SK-N-SH treated with all-trans-retinoic acid at 6 μM for 48 hours (cell line): ENCODE measurements at regions not wholly inside any gene's neighbourhood (a gene's known extent, or its start where the extent isn't known, plus 50 kb on each side); places are given as distances from the start of the nearest gene placed in this dataset.

Experiments used
- ATAC-seq: fragments of 200-7000 bp; cut with Tn5 transposase; 3 replicates; pipeline ENCODE4 v1.9.1; 2020; ENCODE audit warnings: mild to moderate bottlenecking, moderate library complexity
- ARNTL ChIP-seq: fragments of 450-650 bp; formaldehyde crosslinking; IDR thresholded peaks from 2 replicates; pipeline ENCODE4 v1.5.0; 2020; ENCODE audit warnings: low read depth, mild to moderate bottlenecking, moderate library complexity, borderline replicate concordance
- BACH2 ChIP-seq: fragments of 250-450 bp; sonication (Bioruptor Pico); IDR thresholded peaks from 2 replicates; pipeline ENCODE4 v1.9.0; 2021; ENCODE audit warnings: mild to moderate bottlenecking, borderline replicate concordance
- CREB5 ChIP-seq: fragments of 250-450 bp; sonication (Bioruptor Pico); IDR thresholded peaks from 2 replicates; pipeline ENCODE4 v1.5.1; 2020; ENCODE audit warnings: low read depth, mild to moderate bottlenecking, moderate library complexity
- CSDC2 ChIP-seq: fragments of 250-450 bp; sonication (Bioruptor Pico); IDR thresholded peaks from 2 replicates; pipeline ENCODE4 v1.5.0; 2020; ENCODE audit warnings: mild to moderate bottlenecking, moderate library complexity
- CSRNP3 ChIP-seq: fragments of 250-450 bp; sonication (Bioruptor Pico); IDR thresholded peaks from 2 replicates; pipeline ENCODE4 v1.5.1; 2021; ENCODE audit warnings: mild to moderate bottlenecking, moderate library complexity
- GLIS3 ChIP-seq: fragments of 250-450 bp; sonication (Bioruptor Pico); IDR thresholded peaks from 2 replicates; pipeline ENCODE4 v1.5.0; 2020; ENCODE audit warnings: mild to moderate bottlenecking, moderate library complexity
- ISL1 ChIP-seq: fragments of 250-450 bp; sonication (Bioruptor Pico); IDR thresholded peaks from 2 replicates; pipeline ENCODE4 v2.1.2; 2022; ENCODE audit warnings: mild to moderate bottlenecking, moderate library complexity
- OSR1 ChIP-seq: fragments of 250-450 bp; sonication (Bioruptor Pico); IDR thresholded peaks from 2 replicates; pipeline ENCODE4 v1.8.0; 2022; ENCODE audit warnings: moderate library complexity, mild to moderate bottlenecking, inconsistent platforms
- POU6F1 ChIP-seq: fragments of 250-450 bp; sonication (Bioruptor Pico); IDR thresholded peaks from 2 replicates; pipeline ENCODE4 v1.8.0; 2021; ENCODE audit warnings: low read depth, mild to moderate bottlenecking, moderate library complexity, borderline replicate concordance
- PPARA ChIP-seq: fragments of 250-450 bp; sonication (Bioruptor Pico); IDR thresholded peaks from 2 replicates; pipeline ENCODE4 v1.5.0; 2020; ENCODE audit warnings: mild to moderate bottlenecking, borderline replicate concordance
- TCF4 ChIP-seq: fragments of 250-450 bp; sonication (Bioruptor Pico); IDR thresholded peaks from 2 replicates; pipeline ENCODE4 v1.8.0; 2021; ENCODE audit warnings: mild to moderate bottlenecking, moderate library complexity, borderline replicate concordance
- TOX ChIP-seq: fragments of 250-450 bp; sonication (Bioruptor Pico); IDR thresholded peaks from 2 replicates; pipeline ENCODE4 v1.8.0; 2021; ENCODE audit warnings: mild to moderate bottlenecking, moderate library complexity, borderline replicate concordance
- TSHZ2 ChIP-seq: fragments of 250-450 bp; sonication (Bioruptor Pico); IDR thresholded peaks from 2 replicates; pipeline ENCODE4 v1.5.0; 2020; ENCODE audit warnings: mild to moderate bottlenecking, moderate library complexity
- ZC3H10 ChIP-seq: fragments of 250-450 bp; sonication (Bioruptor Pico); IDR thresholded peaks from 2 replicates; pipeline ENCODE4 v1.5.1; 2021; ENCODE audit warnings: mild to moderate bottlenecking, moderate library complexity
- ZFP30 ChIP-seq: fragments of 450-650 bp; formaldehyde crosslinking; IDR thresholded peaks from 2 replicates; pipeline ENCODE4 v1.5.0; 2022; ENCODE audit warnings: mild to moderate bottlenecking, moderate library complexity
- ZNF565 ChIP-seq: fragments of 450-650 bp; formaldehyde crosslinking; conservative IDR thresholded peaks from 2 replicates; pipeline ENCODE4 v1.5.0; 2020; ENCODE audit warnings: low read depth, mild to moderate bottlenecking, moderate library complexity
- ZNF70 ChIP-seq: fragments of 450-650 bp; formaldehyde crosslinking; IDR thresholded peaks from 2 replicates; pipeline ENCODE4 v1.5.0; 2020; ENCODE audit warnings: mild to moderate bottlenecking, moderate library complexity
- ZNF8 ChIP-seq: fragments of 450-650 bp; formaldehyde crosslinking; IDR thresholded peaks from 2 replicates; pipeline ENCODE4 v1.5.0; 2020; ENCODE audit warnings: mild to moderate bottlenecking, moderate library complexity

- ATAC-seq = no peak
- TF ChIP-seq TCF4 (no peak), ZNF8 (CRISPR knock-in tag) (no peak), GLIS3 (CRISPR knock-in tag) (no peak), ARNTL (no peak), ISL1 (CRISPR knock-in tag) (no peak), OSR1 (CRISPR knock-in tag) (no peak), TSHZ2 (CRISPR knock-in tag) (no peak), CREB5 (CRISPR knock-in tag) (no peak), CSDC2 (CRISPR knock-in tag) (no peak), PPARA (no peak), BACH2 (CRISPR knock-in tag) (no peak), ZC3H10 (CRISPR knock-in tag) (no peak)
- TF ChIP-seq, all 23 proteins: peak for 0
Measured at GRCh38 chr3:176293276-176293675, 904.0 kb downstream of the TBL1XR1 start.

- TF ChIP-seq CSDC2 (CRISPR knock-in tag) (no peak), GLIS3 (CRISPR knock-in tag) (no peak), TSHZ2 (CRISPR knock-in tag) (no peak), POU6F1 (CRISPR knock-in tag) (no peak), PPARA (no peak), ISL1 (CRISPR knock-in tag) (no peak), ZC3H10 (CRISPR knock-in tag) (no peak), BACH2 (CRISPR knock-in tag) (no peak), ZNF70 (CRISPR knock-in tag) (no peak), ZNF565 (CRISPR knock-in tag) (no peak), CSRNP3 (CRISPR knock-in tag) (no peak), ZFP30 (CRISPR knock-in tag) (no peak), TCF4 (no peak), CREB5 (CRISPR knock-in tag) (no peak), TOX (CRISPR knock-in tag) (no peak)
- ATAC-seq = no peak
Measured at GRCh38 chr3:176286476-176287085, 910.7 kb downstream of the TBL1XR1 start.
